WTC11 (cell line): ENCODE measurements at regions not wholly inside any gene's neighbourhood (a gene's known extent, or its start where the extent isn't known, plus 50 kb on each side); places are given as distances from the start of the nearest gene placed in this dataset.
"Not testable (repeated sequence)": the region's sequence is repeated elsewhere in the genome, so short reads cannot be mapped to it uniquely, and the experiment has no call there.

Experiments
- AFF4 ChIP-seq: sonication (generic); formaldehyde crosslinking; IDR thresholded peaks from 2 replicates; pipeline ENCODE4 v1.8.1; 2023; ENCODE audit warnings: mild to moderate bottlenecking, missing genetic modification reagents, borderline replicate concordance
- CREM ChIP-seq: sonication (generic); formaldehyde crosslinking; IDR thresholded peaks from 2 replicates; pipeline ENCODE4 v1.8.1; 2022; ENCODE audit warnings: mild to moderate bottlenecking, missing genetic modification reagents, moderate library complexity
- CTCF ChIP-seq: fragments of 200-600 bp; IDR thresholded peaks from 2 replicates; pipeline ENCODE4 v1.8.0; 2022; ENCODE audit warnings: antibody characterized with exemption
- MAX ChIP-seq: sonication (generic); formaldehyde crosslinking; IDR thresholded peaks from 2 replicates; pipeline ENCODE4 v1.8.0; 2022; ENCODE audit warnings: mild to moderate bottlenecking, missing genetic modification reagents
- NFE2L1 ChIP-seq: sonication (generic); formaldehyde crosslinking; IDR thresholded peaks from 2 replicates; pipeline ENCODE4 v1.8.1; 2023; ENCODE audit warnings: missing genetic modification reagents
- NR3C1 ChIP-seq: sonication (generic); formaldehyde crosslinking; conservative IDR thresholded peaks from 2 replicates; pipeline ENCODE4 v1.8.1; 2023; ENCODE audit warnings: low read depth, mild to moderate bottlenecking, missing genetic modification reagents
- SMAD3 ChIP-seq: sonication (generic); formaldehyde crosslinking; IDR thresholded peaks from 2 replicates; pipeline ENCODE4 v1.8.0; 2022; ENCODE audit warnings: missing genetic modification reagents, mild to moderate bottlenecking, borderline replicate concordance
- SP1 ChIP-seq: sonication (generic); formaldehyde crosslinking; conservative IDR thresholded peaks from 2 replicates; pipeline ENCODE4 v1.8.1; 2022; ENCODE audit warnings: missing genetic modification reagents
- USF2 ChIP-seq: sonication (generic); formaldehyde crosslinking; IDR thresholded peaks from 2 replicates; pipeline ENCODE4 v1.8.1; 2023; ENCODE audit warnings: mild to moderate bottlenecking, missing genetic modification reagents, moderate library complexity
- ZNF121 ChIP-seq: sonication (generic); formaldehyde crosslinking; IDR thresholded peaks from 2 replicates; pipeline ENCODE4 v1.8.0; 2023; ENCODE audit warnings: missing genetic modification reagents
- ZNF232 ChIP-seq: sonication (generic); formaldehyde crosslinking; IDR thresholded peaks from 2 replicates; pipeline ENCODE4 v1.8.0; 2022; ENCODE audit warnings: mild to moderate bottlenecking, missing genetic modification reagents
- ZSCAN18 ChIP-seq: fragments of 250-450 bp; sonication (Bioruptor Pico); IDR thresholded peaks from 2 replicates; pipeline ENCODE4 v2.1.2; 2022; ENCODE audit warnings: mild to moderate bottlenecking, moderate library complexity
- TF ChIP-seq, protein P1 (sequence below): fragments of 250-450 bp; sonication (Bioruptor Pico); IDR thresholded peaks from 2 replicates; pipeline ENCODE4 v1.8.0; 2021; ENCODE audit warnings: mild to moderate bottlenecking

- not testable (repeated sequence) for TF ChIP-seq SP1 (CRISPR knock-in tag); MAX (CRISPR knock-in tag); CTCF; ZNF232; NR3C1 (CRISPR knock-in tag); USF2 (CRISPR knock-in tag); ZSCAN18 (CRISPR knock-in tag); NFE2L1 (CRISPR knock-in tag); AFF4 (CRISPR knock-in tag); CREM (CRISPR knock-in tag); SMAD3 (CRISPR knock-in tag); ZNF121 (CRISPR knock-in tag)
- TF ChIP-seq, protein P1, sequence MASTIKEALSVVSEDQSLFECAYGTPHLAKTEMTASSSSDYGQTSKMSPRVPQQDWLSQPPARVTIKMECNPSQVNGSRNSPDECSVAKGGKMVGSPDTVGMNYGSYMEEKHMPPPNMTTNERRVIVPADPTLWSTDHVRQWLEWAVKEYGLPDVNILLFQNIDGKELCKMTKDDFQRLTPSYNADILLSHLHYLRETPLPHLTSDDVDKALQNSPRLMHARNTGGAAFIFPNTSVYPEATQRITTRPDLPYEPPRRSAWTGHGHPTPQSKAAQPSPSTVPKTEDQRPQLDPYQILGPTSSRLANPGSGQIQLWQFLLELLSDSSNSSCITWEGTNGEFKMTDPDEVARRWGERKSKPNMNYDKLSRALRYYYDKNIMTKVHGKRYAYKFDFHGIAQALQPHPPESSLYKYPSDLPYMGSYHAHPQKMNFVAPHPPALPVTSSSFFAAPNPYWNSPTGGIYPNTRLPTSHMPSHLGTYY (CRISPR knock-in tag), result not testable (repeated sequence)
Observed at GRCh38 chr2:110269674-110270073, 57.3 kb upstream of the MTLN start.
